SH-SY5Y (cell line): ENCODE measurements at regions not wholly inside any gene's neighbourhood (a gene's known extent, or its start where the extent isn't known, plus 50 kb on each side); places are given as distances from the start of the nearest gene placed in this dataset.

Experiments
- GATA2 ChIP-seq: IDR thresholded peaks from 2 replicates; pipeline ENCODE4 v1.6.1; 2011; ENCODE audit warnings: mild to moderate bottlenecking, low read depth, low read length
- GATA3 ChIP-seq: IDR thresholded peaks from 2 replicates; pipeline ENCODE4 v1.6.1; 2011; ENCODE audit warnings: low read depth, mild to moderate bottlenecking, low read length, moderate library complexity

GRCh38 chr15:79169526-79170133, 79.0 kb upstream of the RASGRF1 start:
- TF ChIP-seq GATA3 (no peak), GATA2 (no peak)
